Activated T-helper 1 cell treated with anti-CD3 and anti-CD28 coated beads, Interleukin-12 subunit alpha, Interleukin-12 subunit beta, Interleukin-2, Interleukin-4 antibody, amounts not matched to agents 30 ng/mL and 10 ng/mL and 1 ng/mL, durations not matched to agents 14 hours and 24 hours and 36 hours (primary cell): ENCODE measurements at regions not wholly inside any gene's neighbourhood (a gene's known extent, or its start where the extent isn't known, plus 50 kb on each side); places are given as distances from the start of the nearest gene placed in this dataset.
"Not testable (repeated sequence)": the region's sequence is repeated elsewhere in the genome, so short reads cannot be mapped to it uniquely, and the experiment has no call there.

Experiments used
- DNase-seq: peaks from one replicate; pipeline ENCODE4 v3.0.0; 2021; ENCODE audit warnings: low spot score
- H3K27ac Mint-ChIP-seq: one replicate; pipeline ENCODE4 v1.8.0; 2021; ENCODE audit warnings: mild to moderate bottlenecking, mixed read lengths
- H3K27me3 Mint-ChIP-seq: one replicate; pipeline ENCODE4 v1.8.0; 2022; ENCODE audit warnings: mild to moderate bottlenecking, moderate library complexity, mixed read lengths; ENCODE audit not compliant: insufficient read depth
- H3K36me3 Mint-ChIP-seq: one replicate; pipeline ENCODE4 v1.8.0; 2021; ENCODE audit warnings: low read depth, mixed read lengths
- H3K4me1 Mint-ChIP-seq: one replicate; pipeline ENCODE4 v1.8.0; 2021; ENCODE audit warnings: low read depth, mixed read lengths
- H3K4me3 Mint-ChIP-seq: one replicate; pipeline ENCODE4 v1.8.0; 2021; ENCODE audit warnings: mild to moderate bottlenecking, moderate library complexity, mixed read lengths
- H3K9me3 Mint-ChIP-seq: one replicate; pipeline ENCODE4 v1.8.0; 2021; ENCODE audit warnings: mixed read lengths
- intact Hi-C: fragments of 100-400 bp; cut with micrococcal nuclease; formaldehyde crosslinking; loops from one replicate; pipeline ENCODE4 v1.15.1; 2024

DNA sequence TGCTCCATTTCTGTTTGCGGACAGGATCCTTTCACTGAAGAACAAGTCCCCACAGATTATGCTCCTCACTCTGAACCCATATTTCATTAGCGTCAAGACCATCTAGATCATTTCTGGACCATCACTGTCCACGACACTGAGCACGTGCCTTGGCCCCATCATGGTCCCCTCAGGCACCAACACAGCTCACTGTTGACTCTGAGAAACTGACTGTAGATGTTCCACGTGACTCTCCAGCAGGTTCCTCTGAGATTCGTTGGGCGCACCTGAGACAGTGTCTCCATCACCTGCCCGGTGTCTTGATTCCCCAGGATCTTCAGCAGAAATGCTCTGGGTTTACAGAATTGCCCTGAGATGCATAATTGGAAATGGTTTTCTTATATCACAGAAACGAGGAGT lies 985.4 kb downstream of the TMEM121 start:
- Mint-ChIP-seq H3K4me1 (peaks cover 64% of the 10 kb centered on the region), H3K4me3 (no peak overlapping the region), H3K27me3 (peaks cover 29% of the 10 kb centered on the region), H3K27ac (no peak overlapping the region), H3K9me3 (no peaks in the 10 kb centered on the region), H3K36me3 (no peaks in the 10 kb centered on the region)
- DNase-seq = no peak
- intact Hi-C loops = loop anchor here (2.0 to 5.0 kb wide), 2 partner anchors 17 to 94 kb away; no protein-coding TSS in a partner anchor

DNA sequence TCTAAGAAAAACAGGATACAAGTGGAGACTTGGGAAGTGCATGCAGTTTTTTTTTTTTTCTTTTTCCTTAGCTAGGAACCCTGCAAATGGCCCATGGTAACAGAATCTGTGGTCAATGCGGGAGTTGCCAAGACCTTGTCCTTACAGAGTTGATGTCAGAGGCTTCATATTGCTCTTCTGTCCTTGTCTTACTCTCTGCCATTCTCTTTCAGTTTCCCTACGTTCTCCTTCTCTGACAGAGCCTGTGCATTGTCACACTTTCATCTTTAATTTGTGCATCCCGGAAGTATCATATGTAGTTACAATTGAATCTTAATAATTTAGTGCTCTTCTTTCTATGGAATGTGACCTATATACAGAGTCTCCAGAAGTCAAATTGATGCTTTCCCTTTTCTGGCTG lies 986.9 kb downstream of the TMEM121 start:
- Mint-ChIP-seq H3K4me3 (no peak overlapping the region), H3K36me3 (no peaks in the 10 kb centered on the region), H3K27me3 (peaks cover 37% of the 10 kb centered on the region), H3K27ac (no peak overlapping the region), H3K4me1 (peaks cover 57% of the 10 kb centered on the region), H3K9me3 (no peaks in the 10 kb centered on the region)
- intact Hi-C loops = loop anchor here (5.0 kb wide), 1 partner anchor 96 kb away; no protein-coding TSS in a partner anchor
- no peak for DNase-seq

DNA sequence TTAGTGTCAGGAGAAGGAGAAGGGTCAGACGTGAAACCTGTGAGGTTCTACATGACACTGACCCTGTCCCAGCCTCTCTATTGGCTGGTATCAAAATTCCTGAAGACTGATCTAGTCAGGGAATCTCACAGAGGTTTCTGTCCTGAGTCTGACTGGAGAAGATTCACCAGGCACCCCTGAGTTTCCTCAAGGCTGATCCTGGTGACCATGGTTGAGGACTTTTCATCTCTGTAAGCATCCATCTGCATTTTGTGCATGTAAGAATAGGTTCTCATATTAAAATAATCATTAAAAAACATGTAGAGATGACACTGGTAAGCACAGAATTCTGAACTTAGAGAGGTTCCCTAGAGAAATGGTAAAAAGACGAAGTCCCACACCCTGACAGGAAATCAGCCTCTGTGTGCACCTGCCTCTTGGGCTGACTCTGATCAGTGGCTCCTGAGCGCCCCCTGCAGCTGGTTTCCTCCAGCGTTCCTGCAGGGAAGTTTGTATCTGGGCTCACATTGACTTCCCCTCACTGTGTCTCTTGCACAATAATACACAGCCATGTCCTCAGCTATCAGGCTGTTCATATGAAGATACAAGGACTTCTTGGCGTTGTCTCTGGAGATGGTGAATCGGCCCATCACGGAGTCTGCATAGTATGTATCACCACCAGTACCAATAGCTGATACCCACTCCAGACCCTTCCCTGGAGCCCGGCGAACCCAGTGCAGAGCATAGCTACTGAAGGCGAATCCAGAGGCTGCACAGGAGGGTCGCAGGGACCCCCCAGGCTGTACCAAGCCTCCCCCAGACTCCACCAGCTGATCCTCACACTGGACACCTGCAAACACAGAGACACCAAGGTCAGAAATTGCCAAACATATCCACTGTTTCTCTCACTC lies 991.9 kb downstream of the TMEM121 start:
- peaks cover 15% of the 10 kb centered on the region for H3K4me1 Mint-ChIP-seq
- peak; percentile 68 for DNase-seq
- intact Hi-C loops = loop anchor here (1.0 kb wide), 3 partner anchors 11 to 82 kb away; no protein-coding TSS in a partner anchor
- no peak overlapping the region for H3K4me3 Mint-ChIP-seq
- no peaks in the 10 kb centered on the region for H3K9me3 Mint-ChIP-seq
- peaks cover 44% of the 10 kb centered on the region for H3K27me3 Mint-ChIP-seq
- no peak overlapping the region for H3K27ac Mint-ChIP-seq
- no peaks in the 10 kb centered on the region for H3K36me3 Mint-ChIP-seq

DNA sequence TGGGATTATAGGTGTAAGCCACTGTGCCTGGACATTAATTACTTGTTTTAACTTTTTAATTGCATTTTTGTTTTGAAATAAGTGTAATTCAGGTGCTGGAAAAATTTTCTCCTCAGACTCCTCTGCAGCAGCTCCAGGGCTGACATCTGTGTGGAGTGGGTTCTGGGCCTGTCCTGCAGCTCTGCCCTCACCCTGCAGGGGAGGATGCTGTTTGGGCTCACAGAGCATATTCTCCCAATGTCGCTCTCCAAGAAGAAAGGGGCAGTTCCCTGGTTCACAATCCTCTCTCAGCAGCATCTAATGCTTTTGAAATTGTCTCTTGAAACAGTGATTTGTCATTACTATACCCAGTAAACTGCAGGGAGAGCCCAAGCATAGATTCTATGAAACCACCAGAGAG lies 995.7 kb downstream of the TMEM121 start:
- H3K4me1 Mint-ChIP-seq = peaks cover 10% of the 10 kb centered on the region
- H3K27ac Mint-ChIP-seq, DNase-seq, H3K36me3 Mint-ChIP-seq, intact Hi-C loops, H3K4me3 Mint-ChIP-seq, H3K9me3 Mint-ChIP-seq: not testable (repeated sequence)
- H3K27me3 Mint-ChIP-seq = peaks cover 20% of the 10 kb centered on the region

DNA sequence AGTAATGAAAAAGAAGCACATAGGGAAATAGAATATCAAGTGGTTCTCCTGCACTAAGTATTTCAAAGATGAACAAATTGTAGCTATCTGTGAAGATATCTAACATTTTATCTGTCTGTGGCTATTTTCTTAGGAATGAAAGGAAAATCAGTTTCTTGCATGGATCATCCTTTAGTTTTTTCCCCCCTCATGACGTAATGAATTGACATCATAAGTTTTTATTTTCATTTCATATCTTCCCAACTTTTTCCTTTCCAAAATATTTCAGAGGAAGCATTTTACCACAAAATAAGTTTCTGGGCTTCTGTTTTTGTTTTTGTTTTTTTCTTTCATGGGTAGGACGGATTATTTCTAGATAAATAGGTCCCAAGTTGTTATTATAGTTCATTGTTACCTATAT lies 996.6 kb downstream of the TMEM121 start:
- Mint-ChIP-seq H3K9me3 (peaks cover 4% of the 10 kb centered on the region), H3K27ac (no peak overlapping the region), H3K4me1 (peaks cover 5% of the 10 kb centered on the region), H3K4me3 (no peak overlapping the region), H3K36me3 (no peaks in the 10 kb centered on the region), H3K27me3 (peaks cover 18% of the 10 kb centered on the region)
- intact Hi-C loops = no loop called here
- no peak for DNase-seq

DNA sequence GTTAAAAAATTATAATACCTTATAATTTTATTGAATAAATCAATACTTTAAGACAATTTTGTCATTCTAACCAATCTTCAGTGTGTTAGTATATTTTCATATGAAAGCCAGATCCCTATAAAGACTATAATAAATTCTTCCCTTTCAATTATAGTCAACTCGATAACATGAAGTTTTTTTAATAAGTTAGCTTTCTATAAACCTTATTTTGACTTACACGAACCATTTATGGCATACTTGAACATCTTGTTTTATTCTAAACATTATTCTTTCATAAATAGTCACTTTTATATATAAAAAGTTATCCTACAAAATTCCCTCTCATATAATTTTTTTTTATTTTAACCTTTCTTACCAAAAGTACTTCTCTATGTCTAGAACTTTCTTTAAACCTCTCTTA lies 1002.3 kb downstream of the TMEM121 start:
- peaks cover 12% of the 10 kb centered on the region for H3K9me3 Mint-ChIP-seq
- H3K27ac Mint-ChIP-seq = no peak overlapping the region
- no peak for DNase-seq
- H3K36me3 Mint-ChIP-seq = no peaks in the 10 kb centered on the region
- peaks cover 7% of the 10 kb centered on the region for H3K4me1 Mint-ChIP-seq
- no peak overlapping the region for H3K4me3 Mint-ChIP-seq
- intact Hi-C loops = no loop called here
- H3K27me3 Mint-ChIP-seq = peaks cover 26% of the 10 kb centered on the region

DNA sequence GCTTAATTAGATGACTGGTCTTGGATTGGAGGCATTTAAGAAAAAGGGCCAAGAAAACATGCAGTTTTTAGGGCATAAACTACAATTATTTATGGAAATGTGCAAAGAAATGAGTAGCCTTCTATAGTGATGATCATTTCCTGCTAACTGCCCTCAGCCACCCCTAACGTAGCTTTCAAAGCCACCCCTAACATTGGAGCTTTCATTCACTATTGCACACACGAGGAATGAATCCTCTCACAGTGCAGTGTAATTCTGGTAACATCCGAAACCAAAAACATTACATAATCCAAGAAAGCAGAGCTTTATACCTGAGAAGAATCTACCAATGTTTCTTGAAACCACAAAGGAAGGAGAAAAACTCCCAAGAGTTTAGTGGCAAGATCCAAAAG lies 1003.6 kb downstream of the TMEM121 start:
- no peak overlapping the region for H3K4me3 Mint-ChIP-seq
- peaks cover 12% of the 10 kb centered on the region for H3K9me3 Mint-ChIP-seq
- H3K4me1 Mint-ChIP-seq = peaks cover 7% of the 10 kb centered on the region
- DNase-seq = no peak
- H3K36me3 Mint-ChIP-seq = no peaks in the 10 kb centered on the region
- peaks cover 34% of the 10 kb centered on the region for H3K27me3 Mint-ChIP-seq
- intact Hi-C loops = no loop called here
- H3K27ac Mint-ChIP-seq = no peak overlapping the region

DNA sequence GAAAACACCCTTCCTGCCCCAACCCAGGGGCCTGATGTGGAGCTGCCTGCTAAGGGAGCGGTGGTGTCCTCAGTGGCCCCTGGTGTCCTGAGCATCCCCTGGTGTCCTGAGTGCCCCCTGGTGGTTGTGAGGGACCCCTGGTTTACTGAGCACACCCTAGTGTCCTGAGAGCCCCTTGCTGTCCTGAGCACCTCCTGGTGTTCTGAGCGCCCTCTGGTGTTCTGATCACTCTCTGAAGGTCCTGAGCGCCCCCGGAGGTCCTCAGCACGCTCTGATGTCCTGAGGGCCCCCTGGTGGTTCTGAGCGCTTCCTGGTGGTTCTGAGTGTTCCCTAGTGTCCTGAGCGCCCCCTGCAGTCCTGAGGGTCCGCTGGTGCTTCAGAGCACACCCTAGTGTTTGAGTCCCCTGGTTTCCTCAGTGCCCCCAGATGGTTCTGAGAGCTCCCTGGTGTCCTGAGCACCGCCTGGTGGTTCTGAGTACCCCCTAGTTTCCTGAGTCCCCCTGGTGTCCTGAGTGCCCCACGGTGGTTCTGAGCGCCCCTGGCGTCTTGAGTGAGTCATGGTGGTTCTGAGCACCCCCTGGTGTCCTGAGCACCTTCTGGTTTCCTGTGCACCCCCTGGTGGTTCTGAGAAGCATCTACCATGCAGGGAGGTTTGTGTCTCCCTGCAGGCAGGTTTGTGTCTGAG lies 1004.2 kb downstream of the TMEM121 start:
- Mint-ChIP-seq H3K36me3 (no peaks in the 10 kb centered on the region), H3K27me3 (peaks cover 34% of the 10 kb centered on the region), H3K4me3 (no peak overlapping the region), H3K27ac (no peak overlapping the region), H3K9me3 (peaks cover 12% of the 10 kb centered on the region), H3K4me1 (peaks cover 7% of the 10 kb centered on the region)
- intact Hi-C loops = no loop called here
- no peak for DNase-seq

DNA sequence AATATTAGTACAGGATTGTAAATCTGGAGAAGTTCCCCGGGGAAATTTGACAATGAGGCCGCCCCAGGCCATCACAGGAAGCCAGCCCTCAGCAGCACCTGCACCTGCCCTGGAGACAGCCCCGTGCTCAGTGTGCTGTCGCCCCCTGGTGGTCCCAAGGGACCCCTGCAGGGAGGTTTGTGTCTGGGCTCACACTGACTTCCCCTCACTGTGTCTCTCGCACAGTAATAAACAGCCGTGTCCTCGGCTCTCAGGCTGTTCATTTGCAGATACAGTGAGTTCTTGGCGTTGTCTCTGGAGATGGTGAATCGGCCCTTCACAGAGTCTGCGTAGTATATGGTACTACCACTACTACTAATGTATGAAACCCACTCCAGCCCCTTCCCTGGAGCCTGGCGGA lies 1011.2 kb downstream of the TMEM121 start:
- H3K36me3 Mint-ChIP-seq, H3K9me3 Mint-ChIP-seq, H3K27ac Mint-ChIP-seq, intact Hi-C loops, H3K4me3 Mint-ChIP-seq, DNase-seq: not testable (repeated sequence)
- peaks cover 41% of the 10 kb centered on the region for H3K27me3 Mint-ChIP-seq
- peaks cover 13% of the 10 kb centered on the region for H3K4me1 Mint-ChIP-seq

DNA sequence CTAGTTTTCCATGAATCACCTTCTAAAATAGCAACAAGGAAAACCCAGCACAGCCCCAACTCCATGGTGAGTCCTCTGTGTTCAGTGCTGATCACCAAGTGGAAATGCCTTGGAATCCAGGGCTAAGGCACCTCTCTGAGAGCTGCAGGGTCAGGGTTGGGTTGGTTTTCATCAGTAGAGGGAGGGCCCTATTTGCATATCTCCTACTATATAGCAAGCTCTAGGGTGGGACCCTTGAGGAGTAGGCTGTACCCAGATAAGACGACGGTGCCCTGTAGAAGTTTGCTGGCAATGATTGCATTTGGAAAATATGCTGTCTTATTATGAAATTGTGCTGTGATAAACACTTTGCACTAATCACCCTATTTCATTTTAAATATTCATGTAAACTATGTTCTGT lies 1011.8 kb downstream of the TMEM121 start:
- intact Hi-C loops = no loop called here
- H3K4me3 Mint-ChIP-seq = no peak overlapping the region
- DNase-seq = no peak
- H3K9me3 Mint-ChIP-seq = no peaks in the 10 kb centered on the region
- peaks cover 40% of the 10 kb centered on the region for H3K27me3 Mint-ChIP-seq
- H3K27ac Mint-ChIP-seq = no peak overlapping the region
- peaks cover 11% of the 10 kb centered on the region for H3K4me1 Mint-ChIP-seq
- H3K36me3 Mint-ChIP-seq = no peaks in the 10 kb centered on the region

DNA sequence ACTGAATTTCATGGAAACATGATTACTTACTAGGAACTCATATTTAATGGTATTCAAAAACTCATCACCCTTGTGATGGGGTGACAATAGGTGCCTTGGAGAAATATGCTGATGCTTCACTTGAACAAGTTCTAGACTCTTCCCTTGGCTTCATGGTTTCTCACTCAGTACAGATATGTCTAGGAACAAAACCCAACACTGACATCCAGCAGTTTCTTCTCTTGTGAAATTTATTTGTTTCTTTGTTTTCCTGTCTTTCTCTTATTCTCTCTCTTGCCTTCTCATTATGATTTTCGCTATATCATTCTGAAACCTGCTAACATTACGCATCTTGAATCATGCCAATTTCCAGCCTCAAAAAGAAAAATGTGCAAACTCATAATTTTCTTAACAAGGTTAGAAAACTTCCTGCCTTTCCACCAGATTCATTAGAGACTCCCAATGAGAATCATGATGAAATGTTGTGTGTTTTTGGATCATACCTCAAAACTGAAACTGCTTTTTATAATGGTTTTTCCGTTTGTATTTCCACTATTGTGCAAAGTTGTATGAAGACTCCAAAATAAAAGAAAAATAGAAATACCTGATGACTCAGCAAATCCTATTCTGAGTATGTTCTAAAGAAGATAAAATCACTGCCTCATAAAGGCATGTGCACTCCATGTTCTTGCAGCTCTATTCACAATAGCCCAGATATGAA lies 1021.5 kb downstream of the TMEM121 start:
- H3K9me3 Mint-ChIP-seq = peaks cover 6% of the 10 kb centered on the region
- DNase-seq = no peak
- peaks cover 17% of the 10 kb centered on the region for H3K27me3 Mint-ChIP-seq
- H3K4me1 Mint-ChIP-seq = peaks cover 12% of the 10 kb centered on the region
- H3K27ac Mint-ChIP-seq = peak overlapping the region; percentile 31
- no peak overlapping the region for H3K4me3 Mint-ChIP-seq
- intact Hi-C loops = loop anchor here (1.0 to 2.0 kb wide), 2 partner anchors 9 to 41 kb away; no protein-coding TSS in a partner anchor
- no peaks in the 10 kb centered on the region for H3K36me3 Mint-ChIP-seq

DNA sequence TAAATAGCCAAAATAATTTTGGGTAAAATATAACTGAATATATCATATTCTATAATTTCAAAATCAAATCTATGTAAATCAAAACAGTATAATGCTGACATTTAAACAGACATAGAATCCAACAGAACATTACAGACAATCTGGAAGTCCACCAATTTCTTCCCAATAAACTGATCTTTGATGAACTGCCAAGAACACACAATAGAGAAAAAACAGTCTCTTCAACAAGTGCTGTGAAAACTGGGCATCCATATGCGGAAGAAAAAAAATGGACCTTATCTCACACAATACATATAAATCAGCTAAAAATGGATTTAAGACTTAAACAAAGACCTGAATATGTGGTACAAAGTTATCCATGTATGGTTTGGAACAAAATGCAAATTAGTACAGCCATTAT lies 1022.7 kb downstream of the TMEM121 start:
- H3K9me3 Mint-ChIP-seq = peaks cover 6% of the 10 kb centered on the region
- intact Hi-C loops = loop anchor here (2.0 kb wide), 1 partner anchor 42 kb away; no protein-coding TSS in a partner anchor
- H3K4me1 Mint-ChIP-seq = peaks cover 12% of the 10 kb centered on the region
- peaks cover 14% of the 10 kb centered on the region for H3K27me3 Mint-ChIP-seq
- no peaks in the 10 kb centered on the region for H3K36me3 Mint-ChIP-seq
- no peak for DNase-seq
- no peak overlapping the region for H3K4me3 Mint-ChIP-seq
- H3K27ac Mint-ChIP-seq = no peak overlapping the region

DNA sequence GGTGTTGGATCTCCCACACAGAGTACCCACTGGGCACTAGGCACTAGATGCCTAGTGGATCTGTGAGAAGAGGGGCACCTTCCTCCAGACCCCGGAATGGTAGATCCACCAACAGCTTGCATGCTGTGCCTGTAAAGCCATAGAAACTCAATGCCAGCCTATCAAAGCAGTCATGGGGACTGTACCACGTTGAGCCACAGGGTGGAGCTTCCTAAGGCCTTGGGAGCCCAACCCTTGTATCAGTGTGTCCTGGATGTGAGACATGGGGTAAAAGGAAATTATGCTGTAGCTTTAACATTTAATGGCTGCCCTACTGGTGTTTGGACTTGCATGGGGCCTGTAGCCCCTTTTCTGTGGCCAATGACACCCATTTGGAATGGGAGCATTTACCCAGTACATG lies 1024.9 kb downstream of the TMEM121 start:
- Mint-ChIP-seq H3K4me1 (peaks cover 12% of the 10 kb centered on the region), H3K27me3 (peaks cover 6% of the 10 kb centered on the region), H3K27ac (no peak overlapping the region), H3K4me3 (no peak overlapping the region), H3K36me3 (no peaks in the 10 kb centered on the region), H3K9me3 (peaks cover 6% of the 10 kb centered on the region)
- DNase-seq = no peak
- intact Hi-C loops = no loop called here
